SU-DHL-6 (cell line): ENCODE measurements at regions not wholly inside any gene's neighbourhood (a gene's known extent, or its start where the extent isn't known, plus 50 kb on each side); places are given as distances from the start of the nearest gene placed in this dataset.

Experiments used
- CTCF ChIP-seq: fragments of 200-600 bp; sonication (generic); IDR thresholded peaks from one replicate; pipeline ENCODE4 v1.5.1; 2017; ENCODE audit warnings: antibody characterized with exemption, mild to moderate bottlenecking, low read length, moderate library complexity; ENCODE audit not compliant: insufficient read depth, poor library complexity, severe bottlenecking
- EZH2phosphoT487 ChIP-seq: fragments of 200-600 bp; sonication (generic), shearing (Covaris generic); conservative IDR thresholded peaks from 2 replicates; pipeline ENCODE4 v1.6.1; 2018; ENCODE audit warnings: mild to moderate bottlenecking, antibody characterized with exemption, low read length, moderate library complexity, mixed read lengths

DNA sequence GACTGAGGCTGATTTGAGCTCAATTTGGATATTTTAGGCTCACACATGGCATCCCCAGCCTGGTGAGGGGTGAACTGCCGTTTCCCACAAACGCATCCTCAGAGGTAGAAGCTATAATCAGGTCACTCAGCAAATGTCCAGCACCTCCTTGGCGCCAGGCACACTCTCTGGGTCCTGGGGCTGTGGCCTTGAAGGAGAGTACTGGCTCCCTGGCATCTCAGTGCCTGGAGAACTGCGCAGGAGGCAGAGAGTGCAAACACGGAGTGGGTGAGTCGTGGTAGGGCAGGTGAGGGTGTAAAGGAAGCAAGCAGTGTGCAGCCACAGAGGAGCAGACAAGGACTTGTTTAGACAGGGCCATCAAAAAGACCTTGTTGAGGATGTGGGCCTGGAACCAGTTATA is 224.0 kb upstream of the ZNF32 start:
- TF ChIP-seq CTCF (no peak), EZH2phosphoT487 (no peak)
